HG03432 (cell line): ENCODE measurements at regions not wholly inside any gene's neighbourhood (a gene's known extent, or its start where the extent isn't known, plus 50 kb on each side); places are given as distances from the start of the nearest gene placed in this dataset.
A peak's percentile ranks its signal among the peaks of the same experiment; 100 is the strongest.
"Not testable (repeated sequence)": the region's sequence is repeated elsewhere in the genome, so short reads cannot be mapped to it uniquely, and the experiment has no call there.

Experiments used
- ATAC-seq: cut with Tn5 transposase; IDR thresholded peaks from one replicate; pipeline ENCODE4 v1.9.1; 2021; ENCODE audit warnings: mild to moderate bottlenecking, moderate library complexity; ENCODE audit not compliant: unreplicated experiment

DNA sequence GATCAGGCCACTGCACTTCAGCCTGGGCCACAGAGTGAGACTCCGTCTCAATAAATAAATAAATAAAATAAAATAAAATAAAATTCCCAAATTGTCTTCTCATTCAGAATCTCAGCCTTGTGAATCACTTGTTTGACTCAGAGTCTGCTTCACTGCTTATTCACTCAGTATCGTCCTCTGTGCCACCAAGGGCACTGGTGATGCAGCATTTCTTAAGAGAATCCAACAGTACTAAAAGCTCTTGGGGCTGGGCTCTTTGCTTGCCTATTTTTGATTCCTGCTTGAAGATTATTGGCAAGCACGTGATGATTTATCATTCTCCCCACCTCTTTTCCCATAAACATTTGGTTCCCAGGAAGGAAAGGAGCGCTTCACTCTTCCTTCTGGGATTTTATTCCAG, 54.8 kb upstream of the HMGB1 start:
- no peak for ATAC-seq

DNA sequence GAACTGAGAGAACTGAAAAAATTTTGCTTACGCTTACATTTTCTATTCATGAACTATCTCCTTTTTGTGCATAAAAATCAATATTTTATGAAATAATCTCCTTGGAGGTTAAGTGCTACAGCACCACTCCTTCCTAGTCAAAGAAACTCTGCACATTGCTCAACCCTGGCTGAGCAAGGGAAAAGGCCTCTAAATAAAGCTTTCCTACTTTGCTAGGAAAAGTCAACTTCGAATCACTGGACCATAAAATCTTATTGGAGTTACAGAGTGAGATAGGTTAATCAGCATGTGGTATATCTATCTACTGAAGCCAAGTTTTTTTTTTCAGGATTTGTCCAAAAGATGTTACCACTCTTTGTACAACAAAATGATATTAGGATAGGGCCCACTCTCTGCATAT, 57.5 kb upstream of the HMGB1 start:
- ATAC-seq: no peak

DNA sequence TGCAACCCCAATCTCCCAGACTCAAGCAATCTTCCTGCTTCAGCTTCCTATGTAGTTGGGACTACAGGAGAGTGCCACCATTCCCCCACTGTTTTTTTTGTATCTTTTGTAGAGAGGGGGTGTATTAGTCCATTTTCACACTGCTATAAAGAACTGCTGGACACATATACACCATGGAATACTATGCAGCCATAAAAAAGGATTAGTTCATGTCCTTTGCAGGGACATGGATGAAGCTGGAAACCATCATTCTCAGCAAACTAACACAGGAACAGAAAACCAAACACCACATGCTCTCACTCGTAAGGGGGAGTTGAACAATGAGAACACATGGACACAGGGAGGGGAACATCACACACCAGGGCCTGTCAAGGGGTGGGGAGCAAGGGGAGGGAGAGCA, 58.1 kb upstream of the HMGB1 start:
- not testable (repeated sequence) for ATAC-seq

DNA sequence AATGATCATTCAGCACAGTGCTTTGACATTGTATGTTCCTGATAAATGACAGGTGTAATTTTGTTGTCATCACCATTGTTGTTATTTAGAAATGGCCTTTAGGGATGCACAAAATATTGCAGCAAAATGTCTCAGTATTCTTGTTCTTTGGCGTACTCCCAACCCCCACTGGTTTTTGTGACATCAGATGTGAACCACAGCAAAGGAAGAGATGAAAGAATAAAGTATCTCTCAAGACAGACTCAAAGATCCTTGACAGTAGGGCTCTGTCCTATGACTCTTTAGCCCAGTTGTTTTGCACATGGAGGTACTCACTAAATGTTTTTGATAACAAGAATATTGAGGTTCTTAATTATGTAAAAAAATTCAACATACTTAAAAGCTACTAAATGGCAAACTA, 59.5 kb upstream of the HMGB1 start:
- not testable (repeated sequence) for ATAC-seq

DNA sequence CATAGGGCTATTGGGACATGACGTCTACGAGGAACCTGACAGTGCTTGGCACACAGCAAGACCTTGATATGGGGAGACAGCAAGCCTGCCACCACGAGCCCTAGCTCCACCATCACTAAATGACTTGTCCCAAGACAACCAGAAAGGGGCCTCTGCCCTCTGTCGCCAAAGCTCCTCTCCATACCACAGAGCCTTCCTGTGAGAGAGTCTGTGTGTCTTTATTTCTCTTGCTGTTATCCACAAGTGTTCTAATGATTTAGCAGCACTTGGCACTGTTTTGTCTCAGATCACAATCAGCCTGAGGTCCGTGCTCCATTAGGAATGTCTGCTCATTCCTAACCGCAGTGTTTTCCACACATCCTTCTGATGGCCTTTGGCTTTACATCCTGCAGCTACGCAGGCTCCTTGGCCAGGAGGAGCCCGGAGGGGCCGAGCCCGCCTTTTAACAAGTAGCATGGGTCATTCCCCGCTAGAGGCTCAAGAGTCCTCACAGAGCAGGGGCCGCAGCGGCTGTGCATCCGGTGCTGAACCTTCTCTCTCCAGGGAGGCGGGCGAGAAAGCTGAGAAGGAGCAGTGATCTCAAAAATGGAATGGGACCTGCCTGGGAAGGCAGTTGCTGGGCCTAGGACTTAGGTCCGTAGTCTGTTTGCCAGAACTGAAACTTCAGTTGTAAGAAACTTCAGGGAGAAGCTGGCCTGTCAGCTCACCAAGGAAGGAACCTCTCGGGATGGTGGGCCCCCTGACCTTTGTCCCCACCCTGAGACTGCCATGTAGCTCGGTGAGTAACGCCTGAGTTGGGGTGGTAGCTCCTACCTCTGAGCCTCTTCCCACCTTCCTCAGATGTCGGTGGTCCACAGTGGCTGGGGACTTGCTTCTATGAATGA, 61.1 kb upstream of the HMGB1 start:
- no peak for ATAC-seq

DNA sequence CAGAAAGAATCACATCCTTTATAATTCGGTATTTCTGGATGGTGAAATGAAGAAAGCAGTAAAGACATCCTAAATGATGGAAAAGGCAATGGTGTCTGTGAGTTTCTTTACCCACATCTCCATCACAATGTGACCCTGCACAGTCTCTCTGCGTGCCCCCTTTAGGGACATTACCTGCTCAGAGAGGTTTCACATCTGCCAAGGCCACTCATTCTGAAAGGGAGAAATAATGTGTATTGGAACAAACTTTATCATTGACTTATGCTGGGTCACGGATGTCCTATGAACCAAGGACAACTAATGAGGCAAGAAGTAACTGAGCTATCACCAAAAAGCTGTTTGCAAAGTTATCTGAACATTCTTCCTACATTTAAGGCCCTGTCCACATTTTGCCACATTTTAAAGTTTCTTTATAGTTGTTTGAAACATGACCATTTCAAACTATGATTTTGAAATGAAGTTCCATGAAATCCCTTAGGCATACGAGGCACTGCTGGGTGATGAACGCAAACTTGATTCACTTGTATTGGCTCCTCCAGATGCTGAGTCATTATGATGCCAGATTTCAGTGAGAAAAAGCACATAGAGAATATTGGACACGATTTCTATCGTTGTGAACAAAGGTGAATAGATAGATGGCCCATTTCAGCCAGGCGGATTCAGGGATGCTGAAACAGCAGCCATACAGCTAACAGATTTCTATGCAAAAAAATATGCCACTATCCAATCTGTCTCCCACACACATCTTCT, 63.5 kb upstream of the HMGB1 start:
- peak; percentile 87 for ATAC-seq

DNA sequence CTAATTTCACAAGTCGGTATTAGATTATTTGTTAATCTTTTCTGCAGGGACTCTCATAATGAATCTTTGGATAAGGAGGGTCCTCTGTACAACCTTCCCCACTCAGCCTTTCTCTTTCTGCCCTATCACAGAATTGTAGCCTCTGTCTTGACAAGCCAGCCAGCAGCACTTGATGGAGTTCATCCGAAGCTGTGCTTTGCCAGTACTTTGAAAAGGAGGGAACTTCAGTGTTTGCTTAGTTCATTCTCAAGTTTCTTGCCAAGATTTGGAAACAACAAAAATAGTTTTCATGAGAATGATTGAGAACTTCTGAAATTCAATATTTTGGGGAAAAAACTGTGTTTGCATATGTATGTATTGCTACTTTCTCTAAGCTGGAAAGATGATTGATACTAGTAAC, 69.3 kb upstream of the HMGB1 start:
- no peak for ATAC-seq

DNA sequence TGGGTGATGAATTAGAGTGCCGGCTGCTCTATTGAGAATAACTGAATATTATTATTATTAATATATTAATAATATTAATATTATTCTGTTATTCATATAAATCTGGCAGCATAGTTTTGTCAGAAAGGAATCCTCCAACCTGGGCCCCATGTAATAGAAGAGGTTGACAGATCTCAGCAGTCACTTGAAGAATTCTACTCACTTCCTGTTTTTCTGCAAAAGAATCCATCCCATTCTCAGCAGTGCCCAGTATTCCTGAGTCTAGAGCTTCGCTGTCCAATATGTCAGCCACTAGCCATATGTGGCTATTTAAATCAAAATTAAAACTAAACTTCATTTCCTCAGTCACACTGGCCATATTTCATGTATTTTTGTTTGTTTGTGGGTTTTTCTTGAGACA, 72.4 kb upstream of the USPL1 start:
- no peak for ATAC-seq

DNA sequence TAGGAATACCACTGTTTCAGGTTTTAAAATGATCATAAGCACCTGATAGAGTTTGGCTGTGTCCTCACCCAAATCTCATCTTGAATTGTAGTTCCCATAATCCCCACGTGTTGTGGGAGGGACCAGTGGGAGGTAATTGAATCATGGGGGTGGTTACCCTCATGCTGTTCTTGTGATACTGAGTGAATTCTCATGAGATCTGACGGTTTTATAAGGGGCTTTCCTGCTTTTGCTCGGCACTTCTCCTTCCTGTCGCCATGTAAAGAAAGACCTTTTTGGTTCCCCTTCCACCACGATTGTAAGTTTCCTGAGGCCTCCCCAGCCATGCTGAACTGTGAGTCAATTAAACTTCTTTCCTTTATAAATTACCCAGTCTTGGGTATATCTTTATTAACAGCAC, 69.7 kb upstream of the USPL1 start:
- ATAC-seq: not testable (repeated sequence)

DNA sequence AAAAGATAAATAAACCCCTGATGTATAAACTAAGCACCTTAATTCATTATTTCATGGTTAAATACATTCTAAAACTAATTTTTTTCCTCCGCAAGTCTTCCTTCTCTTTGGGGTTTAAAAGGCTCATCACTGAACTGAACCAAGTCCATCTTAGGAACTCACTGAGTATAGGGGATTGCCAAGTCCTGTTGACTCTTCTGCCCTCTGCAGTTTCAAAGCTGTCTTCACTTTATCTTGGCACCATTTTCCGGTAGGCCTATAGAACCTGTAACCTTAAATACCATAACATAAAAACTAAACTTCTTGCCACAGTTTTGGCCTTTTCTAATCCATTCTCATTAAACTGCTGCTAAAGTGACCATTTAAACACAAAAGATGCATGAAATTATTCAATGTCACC, 66.5 kb upstream of the USPL1 start:
- no peak for ATAC-seq

DNA sequence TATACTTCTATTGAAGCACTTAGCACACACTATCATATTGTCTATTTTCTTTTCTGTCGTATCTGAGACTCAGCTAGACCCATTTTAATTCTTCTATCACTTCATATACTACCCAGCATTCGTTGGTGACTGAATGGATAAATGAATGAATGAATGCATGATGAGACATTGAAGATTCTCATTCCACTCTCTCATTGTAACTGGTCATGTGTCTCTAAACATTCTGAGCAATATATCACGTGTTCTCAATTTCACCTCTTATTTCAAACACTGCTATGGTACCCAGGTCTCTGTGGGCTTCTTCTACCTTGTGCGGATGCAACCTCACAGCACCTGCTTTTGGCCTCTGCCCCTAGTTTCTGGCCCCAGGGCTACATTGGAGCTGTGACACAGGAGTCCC, 65.2 kb upstream of the USPL1 start:
- ATAC-seq: no peak

DNA sequence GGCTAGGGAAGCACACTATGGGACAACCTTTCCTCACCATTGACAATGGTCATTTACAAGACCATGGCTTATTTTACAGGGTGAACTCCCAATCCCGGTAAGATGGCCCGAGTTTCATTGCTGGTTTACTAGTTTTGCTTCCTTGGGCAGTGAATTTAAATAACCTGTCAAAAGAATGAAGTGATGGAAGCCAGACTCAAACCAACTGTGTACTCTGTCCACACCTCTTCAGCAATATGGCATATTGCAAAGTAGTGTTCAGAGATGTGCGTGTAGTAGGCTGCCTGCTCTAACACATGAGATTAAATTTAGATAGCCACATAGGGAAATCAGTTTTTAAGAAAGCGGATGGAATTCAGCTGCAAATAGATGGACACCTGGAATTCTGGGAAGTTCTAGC, 58.4 kb upstream of the USPL1 start:
- ATAC-seq: no peak

DNA sequence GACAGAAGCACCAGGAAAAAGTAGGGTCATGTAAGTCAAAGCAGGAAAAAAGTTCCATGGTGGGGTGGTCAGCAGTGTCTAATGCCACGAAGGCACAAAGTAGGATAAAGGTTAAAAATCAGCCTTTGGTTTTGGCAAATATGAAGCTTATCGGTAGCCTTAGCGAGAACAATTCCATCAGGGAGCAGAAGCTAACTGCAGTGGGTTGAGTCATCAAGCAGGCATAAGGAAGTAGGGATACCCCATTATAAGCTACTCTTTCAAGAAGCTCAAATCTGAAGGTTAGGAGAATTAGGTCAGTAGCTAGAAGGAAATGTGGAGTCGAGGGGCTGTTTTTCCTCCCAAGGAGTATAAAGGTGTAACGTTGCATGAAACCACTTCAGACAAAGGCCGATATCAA, 57.5 kb upstream of the USPL1 start:
- no peak for ATAC-seq

DNA sequence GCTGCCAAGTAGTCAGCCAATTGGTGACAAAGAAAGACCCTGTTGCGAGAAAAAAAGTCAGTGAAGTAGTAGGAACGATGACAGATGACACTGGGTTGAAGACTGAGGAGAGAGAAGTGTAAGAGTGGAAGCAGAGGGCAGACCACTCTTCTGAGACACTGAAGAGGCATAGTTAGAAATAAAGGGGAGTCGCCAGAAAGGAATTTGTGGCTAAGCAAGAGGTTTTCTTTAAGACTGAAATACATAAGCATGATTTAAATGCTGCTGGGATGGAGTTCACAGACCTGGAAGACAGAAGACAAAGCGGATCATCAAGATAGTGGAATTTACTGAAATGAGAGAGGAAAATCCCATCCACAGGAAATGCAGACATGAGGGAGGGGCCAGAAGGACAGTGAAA, 56.2 kb upstream of the USPL1 start:
- ATAC-seq: no peak

DNA sequence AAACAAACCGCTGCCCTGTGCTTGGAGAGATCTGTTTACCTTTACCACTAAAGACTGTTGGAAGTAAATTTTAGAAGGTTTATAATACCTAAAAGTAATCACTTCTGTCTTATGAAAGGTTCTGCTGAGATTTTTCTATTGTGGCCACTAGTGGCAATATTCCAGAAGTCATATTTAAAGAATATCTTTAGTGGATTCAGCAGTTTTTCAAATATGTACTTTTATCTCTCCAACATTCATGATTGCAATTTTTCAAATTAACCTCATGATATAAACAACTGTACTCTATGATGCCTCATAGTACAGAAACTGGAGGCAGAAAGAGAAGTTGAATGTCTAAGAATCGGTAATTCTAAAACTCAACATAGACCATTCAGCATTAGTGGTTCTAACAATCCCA, 53.2 kb upstream of the USPL1 start:
- ATAC-seq: no peak

DNA sequence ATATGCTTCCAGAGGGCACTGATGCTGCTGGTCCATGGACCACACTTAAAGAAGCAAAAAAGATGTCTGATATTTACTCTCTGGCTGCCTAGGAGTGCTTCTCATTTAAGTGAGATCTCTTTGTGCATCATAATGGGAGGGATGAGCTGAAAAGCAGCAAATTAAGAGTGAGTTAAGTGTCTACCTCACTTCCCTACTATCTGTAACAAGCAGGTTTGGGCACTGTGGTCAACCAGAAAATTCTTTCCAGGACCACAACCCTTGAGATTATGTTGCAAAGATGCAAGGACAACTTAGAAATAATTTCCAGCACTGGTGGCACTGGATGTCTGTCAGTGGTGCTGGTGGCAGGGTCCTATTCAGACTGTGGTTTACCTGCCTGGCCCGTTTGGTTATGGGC, 52.1 kb upstream of the USPL1 start:
- no peak for ATAC-seq

DNA sequence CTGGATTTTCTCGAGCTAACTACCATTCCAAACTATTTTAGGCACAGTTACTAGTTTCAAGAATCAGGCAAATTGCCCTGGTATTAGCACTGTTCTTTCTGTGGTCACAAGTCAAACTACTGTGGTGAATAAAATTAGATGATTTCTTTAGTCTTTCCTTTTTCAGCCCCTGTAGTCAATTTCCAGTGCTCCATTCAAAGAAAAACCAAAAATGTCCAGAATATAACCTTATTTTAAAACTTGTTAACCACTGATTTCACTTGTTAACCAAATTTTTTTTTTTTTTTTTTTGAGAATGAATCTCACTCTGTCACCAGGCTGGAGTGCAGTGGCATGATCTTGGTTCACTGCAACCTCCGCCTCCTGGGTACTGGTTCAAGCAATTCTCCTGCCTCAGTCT, 50.6 kb upstream of the USPL1 start:
- peak; percentile 57 for ATAC-seq
